CD14-positive monocyte (primary cell): ENCODE measurements at regions not wholly inside any gene's neighbourhood (a gene's known extent, or its start where the extent isn't known, plus 50 kb on each side); places are given as distances from the start of the nearest gene placed in this dataset.

Experiments used
- DNase-seq, 3 donors: peaks; one replicate each; pipeline ENCODE4 v3.0.0-alpha.2; 2011 to 2022
- H2AFZ ChIP-seq: 2 replicates; pipeline ENCODE4 v1.6.0; 2012; ENCODE audit warnings: mild to moderate bottlenecking, low read depth, low read length, inconsistent platforms; ENCODE audit not compliant: insufficient read depth, poor library complexity, severe bottlenecking
- H3K27ac ChIP-seq, 2 donors: 1 replicate in 1 of 2; 2 replicates in 1 of 2; pipeline ENCODE4 v1.5.1; 2012 to 2013; ENCODE audit warnings: low read length in 2 of 2, control low read depth in 1 of 2, inconsistent platforms in 1 of 2, low read depth in 1 of 2, mild to moderate bottlenecking in 1 of 2
- H3K27me3 ChIP-seq, 2 donors: one replicate each; pipeline versions ENCODE4 v1.6.0 to v1.6.1; 2011 to 2013; ENCODE audit warnings: low read length in 2 of 2; ENCODE audit not compliant: control insufficient read depth in 2 of 2, insufficient read depth in 2 of 2
- H3K36me3 ChIP-seq, 2 donors: replicated peaks in 1 of 2; 1 replicate in 1 of 2; 2 replicates in 1 of 2; pipeline versions ENCODE4 v1.5.1 to v1.6.1; 2012 to 2013; ENCODE audit warnings: low read length in 2 of 2, control low read depth in 1 of 2, inconsistent platforms in 1 of 2, mild to moderate bottlenecking in 1 of 2; ENCODE audit not compliant: insufficient read depth in 2 of 2, control insufficient read depth in 1 of 2
- H3K4me1 ChIP-seq, 2 donors: 1 replicate in 1 of 2; 2 replicates in 1 of 2; pipeline versions ENCODE4 v1.5.1 to v1.6.1; 2012 to 2013; ENCODE audit warnings: low read length in 2 of 2, control low read depth in 1 of 2, inconsistent platforms in 1 of 2, mild to moderate bottlenecking in 1 of 2, moderate library complexity in 1 of 2; ENCODE audit not compliant: insufficient read depth in 2 of 2, control insufficient read depth in 1 of 2
- H3K4me2 ChIP-seq: replicated peaks from 2 replicates; pipeline ENCODE3; 2012; ENCODE audit warnings: low read length, moderate library complexity, mild to moderate bottlenecking; ENCODE audit not compliant: poor library complexity, severe bottlenecking; ENCODE audit errors: extremely low read depth
- H3K4me3 ChIP-seq, 3 experiments: fragments of 200-600 bp in 1 of 3; sonication (generic) in 1 of 3; replicated peaks in 1 of 3; 1 replicate in 2 of 3; 2 replicates in 1 of 3; pipeline ENCODE4 v1.5.1; 2011 to 2013; ENCODE audit warnings: low read length in 3 of 3, mild to moderate bottlenecking in 3 of 3, control low read depth in 2 of 3, low read depth in 2 of 3, inconsistent platforms in 1 of 3, moderate library complexity in 1 of 3
- H3K79me2 ChIP-seq: 2 replicates; pipeline ENCODE4 v1.6.0; 2012; ENCODE audit warnings: mild to moderate bottlenecking, control low read depth, inconsistent platforms, low read length, moderate library complexity; ENCODE audit not compliant: insufficient read depth
- H3K9ac ChIP-seq: 2 replicates; pipeline ENCODE4 v1.6.0; 2017; ENCODE audit warnings: low read length, mild to moderate bottlenecking; ENCODE audit not compliant: insufficient read depth, poor library complexity, severe bottlenecking
- H3K9me3 ChIP-seq, 2 donors: replicated peaks in 1 of 2; 1 replicate in 1 of 2; 2 replicates in 1 of 2; pipeline versions ENCODE4 v1.5.1 to v1.6.1; 2012 to 2013; ENCODE audit warnings: low read length in 2 of 2, control low read depth in 1 of 2; ENCODE audit not compliant: control insufficient read depth in 1 of 2, insufficient read depth in 1 of 2
- H4K20me1 ChIP-seq: 2 replicates; pipeline ENCODE4 v1.6.0; 2012; ENCODE audit warnings: mild to moderate bottlenecking, low read length, control low read depth, moderate library complexity; ENCODE audit not compliant: insufficient read depth
- H3K27ac Mint-ChIP-seq, 7 donors: one replicate each; pipeline ENCODE4 v1.8.0; 2020; ENCODE audit warnings: mild to moderate bottlenecking in 7 of 7, mixed read lengths in 7 of 7, moderate library complexity in 6 of 7, inconsistent platforms in 2 of 7
- H3K27me3 Mint-ChIP-seq, 3 donors: one replicate each; pipeline ENCODE4 v1.8.0; 2021 to 2022; ENCODE audit warnings: low read depth in 3 of 3, mild to moderate bottlenecking in 3 of 3, mixed read lengths in 3 of 3, moderate library complexity in 3 of 3, inconsistent platforms in 1 of 3
- H3K36me3 Mint-ChIP-seq, 2 donors: one replicate each; pipeline ENCODE4 v1.8.0; 2020; ENCODE audit warnings: mixed read lengths in 2 of 2, inconsistent platforms in 1 of 2, mild to moderate bottlenecking in 1 of 2
- H3K4me1 Mint-ChIP-seq: one replicate; pipeline ENCODE4 v1.8.0; 2020; ENCODE audit warnings: mild to moderate bottlenecking, mixed read lengths
- H3K4me3 Mint-ChIP-seq, 2 donors: one replicate each; pipeline ENCODE4 v1.8.0; 2020; ENCODE audit warnings: mild to moderate bottlenecking in 2 of 2, mixed read lengths in 2 of 2, moderate library complexity in 1 of 2
- H3K9me3 Mint-ChIP-seq, 7 donors: one replicate each; pipeline ENCODE4 v1.8.0; 2020 to 2022; ENCODE audit warnings: mixed read lengths in 7 of 7, mild to moderate bottlenecking in 6 of 7, moderate library complexity in 6 of 7, inconsistent platforms in 2 of 7
- WGBS: methylation state at CpG from one replicate; pipeline ENCODE4 v1.1.5; 2013; ENCODE audit warnings: missing lambda C conversion rate; ENCODE audit not compliant: insufficient coverage; 5-methylcytosine and 5-hydroxymethylcytosine counted together
- intact Hi-C, 2 donors: fragments of 100-400 bp; cut with micrococcal nuclease; formaldehyde crosslinking; loops; one replicate each; pipeline versions ENCODE4 v1.15.0 to v1.15.1; 2023
- TF ChIP-seq, protein P1 (sequence below): fragments of 200-600 bp; IDR thresholded peaks from one replicate; pipeline ENCODE4 v1.8.0; 2022; ENCODE audit warnings: antibody characterized with exemption, mild to moderate bottlenecking

DNA sequence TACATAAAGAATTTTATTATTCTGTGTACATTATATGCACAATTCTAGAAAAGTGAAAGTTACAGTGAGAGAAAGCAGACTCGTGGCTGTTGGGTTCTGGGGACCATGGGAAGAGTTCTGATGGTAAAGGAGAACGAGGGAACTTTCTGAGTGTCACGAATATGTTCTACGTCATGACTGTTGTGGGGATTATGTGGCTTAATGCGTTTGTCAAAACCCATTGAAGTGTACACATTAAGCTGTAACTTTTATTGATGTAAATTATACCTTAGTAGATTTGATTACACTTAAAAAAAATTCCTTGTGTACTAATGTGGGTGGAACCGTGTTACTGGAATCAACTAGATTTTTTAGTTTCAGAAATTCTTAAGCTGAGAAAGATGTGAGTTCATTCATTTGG, 426.1 kb downstream of the DSC3 start:
- Histone ChIP-seq H3K4me3 (no peak overlapping the region), H3K9me3 (peaks cover 0 to 3% of the 10 kb centered on the region in 2 donors), H3K27me3 (no peaks in the 10 kb centered on the region), H3K27ac (no peak overlapping the region), H3K4me1 (no peaks in the 10 kb centered on the region), H2AFZ (no peak overlapping the region), H3K4me2 (no peak overlapping the region), H4K20me1 (no peaks in the 10 kb centered on the region), H3K36me3 (no peaks in the 10 kb centered on the region), H3K79me2 (no peaks in the 10 kb centered on the region), H3K9ac (no peak overlapping the region)
- intact Hi-C loops, result no loop called here
- no peak overlapping the region for H3K27ac Mint-ChIP-seq
- peaks cover 0 to 6% (median 1%) of the 10 kb centered on the region in 7 donors for H3K9me3 Mint-ChIP-seq
- no peak overlapping the region for H3K4me3 Mint-ChIP-seq
- TF ChIP-seq, protein P1, sequence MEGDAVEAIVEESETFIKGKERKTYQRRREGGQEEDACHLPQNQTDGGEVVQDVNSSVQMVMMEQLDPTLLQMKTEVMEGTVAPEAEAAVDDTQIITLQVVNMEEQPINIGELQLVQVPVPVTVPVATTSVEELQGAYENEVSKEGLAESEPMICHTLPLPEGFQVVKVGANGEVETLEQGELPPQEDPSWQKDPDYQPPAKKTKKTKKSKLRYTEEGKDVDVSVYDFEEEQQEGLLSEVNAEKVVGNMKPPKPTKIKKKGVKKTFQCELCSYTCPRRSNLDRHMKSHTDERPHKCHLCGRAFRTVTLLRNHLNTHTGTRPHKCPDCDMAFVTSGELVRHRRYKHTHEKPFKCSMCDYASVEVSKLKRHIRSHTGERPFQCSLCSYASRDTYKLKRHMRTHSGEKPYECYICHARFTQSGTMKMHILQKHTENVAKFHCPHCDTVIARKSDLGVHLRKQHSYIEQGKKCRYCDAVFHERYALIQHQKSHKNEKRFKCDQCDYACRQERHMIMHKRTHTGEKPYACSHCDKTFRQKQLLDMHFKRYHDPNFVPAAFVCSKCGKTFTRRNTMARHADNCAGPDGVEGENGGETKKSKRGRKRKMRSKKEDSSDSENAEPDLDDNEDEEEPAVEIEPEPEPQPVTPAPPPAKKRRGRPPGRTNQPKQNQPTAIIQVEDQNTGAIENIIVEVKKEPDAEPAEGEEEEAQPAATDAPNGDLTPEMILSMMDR, result no peak
- DNase-seq, result no peak
- WGBS, result 80% methylated on average over 1 of the region's 6 CpGs
- peaks cover 0 to 5% (median 2%) of the 10 kb centered on the region in 3 donors for H3K27me3 Mint-ChIP-seq
- no peaks in the 10 kb centered on the region for H3K4me1 Mint-ChIP-seq
- H3K36me3 Mint-ChIP-seq, result no peaks in the 10 kb centered on the region

DNA sequence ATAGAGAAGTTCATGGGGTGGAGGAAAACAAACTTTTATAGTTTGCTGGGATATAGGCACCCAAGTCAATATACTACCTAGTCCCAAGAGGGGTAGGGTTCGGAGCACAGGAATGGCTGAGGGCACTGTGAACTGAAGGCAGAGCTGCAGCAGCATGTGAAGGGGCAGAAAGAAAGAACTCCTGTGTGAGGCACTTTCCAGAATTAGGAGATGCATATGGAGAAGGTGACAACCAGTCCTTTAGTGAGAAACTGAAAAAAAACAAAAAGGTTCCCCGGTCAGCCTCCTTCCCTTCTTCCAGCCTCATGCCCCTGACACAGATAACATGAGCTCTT, 429.1 kb downstream of the DSC3 start:
- TF ChIP-seq, protein P1, result no peak

More for the DNA sequence above, 429.1 kb downstream of the DSC3 start:
- H3K27ac ChIP-seq, result no peak overlapping the region
- H3K4me3 ChIP-seq, result no peak overlapping the region
- no peak overlapping the region for H3K4me2 ChIP-seq
- Mint-ChIP-seq H3K4me3 (no peak overlapping the region), H3K4me1 (no peaks in the 10 kb centered on the region), H3K27me3 (peaks cover 0 to 5% (median 3%) of the 10 kb centered on the region in 3 donors), H3K9me3 (peaks cover 0 to 6% (median 0%) of the 10 kb centered on the region in 7 donors), H3K27ac (no peak overlapping the region), H3K36me3 (no peaks in the 10 kb centered on the region)
- intact Hi-C loops, result no loop called here
- no peaks in the 10 kb centered on the region for H3K79me2 ChIP-seq
- H2AFZ ChIP-seq, result no peak overlapping the region
- no CpG with 5 or more reads among the region's 2 CpGs for WGBS
- H3K9me3 ChIP-seq, result peaks cover 0 to 3% of the 10 kb centered on the region in 2 donors
- no peaks in the 10 kb centered on the region for H3K27me3 ChIP-seq
- H4K20me1 ChIP-seq, result no peaks in the 10 kb centered on the region
- no peak overlapping the region for H3K9ac ChIP-seq
- H3K36me3 ChIP-seq, result no peaks in the 10 kb centered on the region
- DNase-seq, result no peak
- no peaks in the 10 kb centered on the region for H3K4me1 ChIP-seq
